H1 (cell line): ENCODE measurements at regions not wholly inside any gene's neighbourhood (a gene's known extent, or its start where the extent isn't known, plus 50 kb on each side); places are given as distances from the start of the nearest gene placed in this dataset.

Source experiments
- CTCF ChIA-PET: fragments of 300-600 bp; sonication (Branson Sonifier 250); formaldehyde crosslinking; loops from one replicate; lab custom pipeline; 2021; ENCODE audit not compliant: partially characterized antibody; lab: Charles Lee
- POLR2A ChIA-PET: fragments of 300-600 bp; sonication (Branson Sonifier 250); formaldehyde crosslinking; loops from one replicate; lab custom pipeline; 2021; ENCODE audit warnings: inconsistent platforms; ENCODE audit not compliant: partially characterized antibody; lab: Charles Lee
- DNase-seq, 2 experiments: peaks; one replicate each; pipeline versions ENCODE4 v3.0.0 to v3.0.0-alpha.2; 2010 to 2022; ENCODE audit warnings: low spot score in 2 of 2, low read depth in 1 of 2, mixed read lengths in 1 of 2
- FAIRE-seq: peaks from 2 replicates; lab custom pipeline; 2011; peaks lifted over from hg19 to GRCh38; lab: Jason Lieb, UNC
- H2AFZ ChIP-seq: 2 replicates; pipeline ENCODE4 v1.8.1; 2012; ENCODE audit warnings: low read length, inconsistent platforms
- H2AK5ac ChIP-seq: 2 replicates; pipeline ENCODE4 v1.6.1; 2013; ENCODE audit warnings: low read depth, low read length
- H2BK120ac ChIP-seq: replicated peaks from 2 replicates; pipeline ENCODE3; 2013; ENCODE audit warnings: low read depth, low read length, inconsistent platforms
- H2BK12ac ChIP-seq: 2 replicates; pipeline ENCODE4 v1.6.1; 2013; ENCODE audit warnings: low read depth, low read length
- H2BK15ac ChIP-seq: 2 replicates; pipeline ENCODE4 v1.6.1; 2013; ENCODE audit warnings: low read length
- H2BK20ac ChIP-seq: 2 replicates; pipeline ENCODE4 v1.6.1; 2013; ENCODE audit warnings: low read length
- H2BK5ac ChIP-seq: 2 replicates; pipeline ENCODE4 v1.6.1; 2013; ENCODE audit warnings: low read depth, low read length
- H3K14ac ChIP-seq: 2 replicates; pipeline ENCODE4 v1.6.1; 2013; ENCODE audit warnings: inconsistent platforms; ENCODE audit not compliant: insufficient read length
- H3K18ac ChIP-seq: 2 replicates; pipeline ENCODE4 v1.6.1; 2013; ENCODE audit warnings: low read length; ENCODE audit errors: extremely low read depth
- H3K23ac ChIP-seq: 2 replicates; pipeline ENCODE4 v1.6.1; 2013; ENCODE audit warnings: inconsistent platforms; ENCODE audit not compliant: insufficient read length
- H3K23me2 ChIP-seq: 2 replicates; pipeline ENCODE4 v1.6.1; 2013; ENCODE audit warnings: low read depth, low read length
- H3K27ac ChIP-seq: 2 replicates; pipeline ENCODE4 v1.6.1; 2011; ENCODE audit warnings: low read depth, low read length, inconsistent platforms
- H3K27me3 ChIP-seq, 4 experiments: replicated peaks in 1 of 4; 1 replicate in 1 of 4; 2 replicates in 3 of 4; pipeline versions ENCODE4 v1.6.1 to v1.8.1; 2011 to 2013; ENCODE audit warnings: low read length in 3 of 4, mild to moderate bottlenecking in 3 of 4, inconsistent platforms in 2 of 4, mixed read lengths in 2 of 4, moderate library complexity in 1 of 4; ENCODE audit not compliant: control insufficient read depth in 3 of 4, insufficient read depth in 3 of 4; ENCODE audit errors: extremely low read depth in 1 of 4
- H3K36me3 ChIP-seq, 4 experiments: 2 replicates each; pipeline versions ENCODE4 v1.6.1 to v1.8.1; 2011 to 2013; ENCODE audit warnings: mild to moderate bottlenecking in 4 of 4, low read length in 3 of 4, moderate library complexity in 2 of 4, control low read depth in 1 of 4, inconsistent platforms in 1 of 4; ENCODE audit not compliant: insufficient read depth in 4 of 4, control insufficient read depth in 2 of 4
- H3K4ac ChIP-seq: replicated peaks from 2 replicates; pipeline ENCODE3; 2013; ENCODE audit warnings: low read length, low read depth, mixed read lengths, inconsistent platforms; ENCODE audit not compliant: insufficient read length
- H3K4me1 ChIP-seq, 4 experiments: replicated peaks in 1 of 4; 1 replicate in 1 of 4; 2 replicates in 3 of 4; pipeline versions ENCODE4 v1.6.1 to v1.8.1; 2011 to 2013; ENCODE audit warnings: low read length in 3 of 4, inconsistent platforms in 2 of 4, mixed read lengths in 1 of 4; ENCODE audit not compliant: insufficient read depth in 4 of 4, control insufficient read depth in 3 of 4
- H3K4me2 ChIP-seq, 2 experiments: 2 replicates each; pipeline versions ENCODE4 v1.6.1 to v1.8.1; 2011 to 2013; ENCODE audit warnings: low read depth in 2 of 2, low read length in 2 of 2, control low read depth in 1 of 2, inconsistent platforms in 1 of 2, mild to moderate bottlenecking in 1 of 2; ENCODE audit not compliant: insufficient read depth in 1 of 2
- H3K4me3 ChIP-seq, 4 experiments: fragments of 200-600, 300-600 bp in 1 of 4; sonication (generic), shearing (Covaris generic), sonication (Bioruptor Twin) in 1 of 4; 2 replicates each; pipeline versions ENCODE4 v1.5.1 to v1.8.1; 2011 to 2016; ENCODE audit warnings: low read length in 4 of 4, low read depth in 3 of 4, control low read depth in 2 of 4, inconsistent platforms in 2 of 4, mild to moderate bottlenecking in 2 of 4, mixed read lengths in 1 of 4, moderate library complexity in 1 of 4; ENCODE audit not compliant: insufficient read depth in 2 of 4; ENCODE audit errors: extremely low read depth in 1 of 4
- H3K56ac ChIP-seq: replicated peaks from 2 replicates; pipeline ENCODE3; 2013; ENCODE audit warnings: low read depth, mild to moderate bottlenecking, mixed read lengths, low read length, inconsistent platforms; ENCODE audit not compliant: insufficient read length
- H3K79me1 ChIP-seq: 2 replicates; pipeline ENCODE4 v1.6.1; 2013; ENCODE audit warnings: low read depth, low read length, control low read depth
- H3K79me2 ChIP-seq, 2 experiments: 2 replicates each; pipeline versions ENCODE4 v1.6.1 to v1.8.1; 2012 to 2013; ENCODE audit warnings: low read length in 2 of 2, mild to moderate bottlenecking in 2 of 2, inconsistent platforms in 1 of 2; ENCODE audit not compliant: insufficient read depth in 2 of 2, control insufficient read depth in 1 of 2
- H3K9ac ChIP-seq, 4 experiments: replicated peaks in 1 of 4; 1 replicate in 1 of 4; 2 replicates in 3 of 4; pipeline versions ENCODE4 v1.6.1 to v1.8.1; 2011 to 2013; ENCODE audit warnings: low read depth in 3 of 4, low read length in 3 of 4, control low read depth in 2 of 4, mild to moderate bottlenecking in 2 of 4, moderate library complexity in 2 of 4, inconsistent platforms in 1 of 4; ENCODE audit errors: extremely low read depth in 1 of 4
- H3K9me3 ChIP-seq, 2 experiments: 2 replicates each; pipeline versions ENCODE4 v1.6.1 to v1.8.1; 2012 to 2013; ENCODE audit warnings: mild to moderate bottlenecking in 2 of 2, moderate library complexity in 2 of 2, control low read depth in 1 of 2, inconsistent platforms in 1 of 2, low read depth in 1 of 2, low read length in 1 of 2, mixed read lengths in 1 of 2; ENCODE audit not compliant: insufficient read depth in 2 of 2
- H4K20me1 ChIP-seq, 2 experiments: replicated peaks in 1 of 2; 2 replicates each; pipeline versions ENCODE3 to v1.8.1; 2011 to 2013; ENCODE audit warnings: inconsistent platforms in 2 of 2, low read length in 2 of 2, mild to moderate bottlenecking in 1 of 2; ENCODE audit not compliant: insufficient read depth in 2 of 2, control insufficient read depth in 1 of 2
- H4K5ac ChIP-seq: 2 replicates; pipeline ENCODE4 v1.6.1; 2013; ENCODE audit warnings: low read length, low read depth, mixed read lengths, inconsistent platforms; ENCODE audit not compliant: insufficient read length
- H4K8ac ChIP-seq: 2 replicates; pipeline ENCODE4 v1.8.0; 2013; ENCODE audit warnings: mild to moderate bottlenecking, moderate library complexity, low read length, inconsistent platforms; ENCODE audit not compliant: insufficient read depth; ENCODE audit errors: extremely low read depth
- H4K91ac ChIP-seq: replicated peaks from 2 replicates; pipeline ENCODE3; 2013; ENCODE audit warnings: low read length, mixed read lengths, inconsistent platforms; ENCODE audit not compliant: insufficient read length
- BCL11A ChIP-seq, 2 experiments: IDR thresholded peaks; one replicate each; pipeline ENCODE4 v1.6.1; 2011; ENCODE audit warnings: low read depth in 2 of 2, low read length in 2 of 2, mild to moderate bottlenecking in 2 of 2
- CBX5 ChIP-seq: fragments of 300-800, 300-1000 bp; sonication (generic); IDR thresholded peaks from 2 replicates; pipeline ENCODE4 v1.7.1; 2016; ENCODE audit warnings: antibody characterized with exemption, low read length, low read depth
- CREB1 ChIP-seq: IDR thresholded peaks from 2 replicates; pipeline ENCODE4 v1.6.1; 2012; ENCODE audit warnings: inconsistent platforms
- CTBP2 ChIP-seq: IDR thresholded peaks from 2 replicates; pipeline ENCODE4 v1.7.0; 2011; ENCODE audit warnings: borderline replicate concordance, mild to moderate bottlenecking, moderate library complexity, mixed read lengths, low read length; ENCODE audit not compliant: insufficient read depth, insufficient read length
- EP300 ChIP-seq, 2 experiments: IDR thresholded peaks; 1 replicate in 1 of 2; 2 replicates in 1 of 2; pipeline ENCODE4 v1.6.1; 2011 to 2012; ENCODE audit warnings: low read depth in 2 of 2, low read length in 2 of 2, mild to moderate bottlenecking in 2 of 2, borderline replicate concordance in 1 of 2, inconsistent platforms in 1 of 2, moderate library complexity in 1 of 2
- EZH2 ChIP-seq: fragments of 200-600 bp; sonication (generic); IDR thresholded peaks from 2 replicates; pipeline ENCODE4 v1.7.1; 2012; ENCODE audit warnings: low read depth, mild to moderate bottlenecking, moderate library complexity, low read length, inconsistent platforms; ENCODE audit not compliant: severe bottlenecking
- GTF2F1 ChIP-seq: IDR thresholded peaks from 2 replicates; pipeline ENCODE4 v1.6.1; 2012; ENCODE audit warnings: low read depth, low read length, improper control_type of control experiment, borderline replicate concordance
- KDM5A ChIP-seq: fragments of 200-600 bp; IDR thresholded peaks from 2 replicates; pipeline ENCODE4 v1.7.1; 2012; ENCODE audit warnings: mild to moderate bottlenecking, low read length, inconsistent platforms, mixed read lengths
- NRF1 ChIP-seq: IDR thresholded peaks from 2 replicates; pipeline ENCODE4 v1.6.1; 2011; ENCODE audit warnings: mild to moderate bottlenecking, low read depth, low read length, improper control_type of control experiment
- SIN3A ChIP-seq, 2 experiments: IDR thresholded peaks in 1 of 2; conservative IDR thresholded peaks in 1 of 2; 2 replicates each; pipeline ENCODE4 v1.6.1; 2011 to 2012; ENCODE audit warnings: low read length in 2 of 2, improper control_type of control experiment in 1 of 2, low read depth in 1 of 2, mild to moderate bottlenecking in 1 of 2
- SP2 ChIP-seq: IDR thresholded peaks from 2 replicates; pipeline ENCODE4 v1.6.1; 2012; ENCODE audit warnings: mild to moderate bottlenecking, low read length, inconsistent platforms
- SP4 ChIP-seq: IDR thresholded peaks from 2 replicates; pipeline ENCODE4 v1.6.1; 2012; ENCODE audit warnings: low read length, inconsistent platforms
- SRF ChIP-seq: IDR thresholded peaks from 2 replicates; pipeline ENCODE4 v1.6.1; 2011; ENCODE audit warnings: mild to moderate bottlenecking, low read depth, low read length, moderate library complexity
- TCF12 ChIP-seq: IDR thresholded peaks from 2 replicates; pipeline ENCODE4 v1.6.1; 2011; ENCODE audit warnings: low read depth, mild to moderate bottlenecking, low read length
- YY1 ChIP-seq: IDR thresholded peaks from 2 replicates; pipeline ENCODE4 v1.6.1; 2011; ENCODE audit warnings: low read depth, mild to moderate bottlenecking, low read length
- ZNF274 ChIP-seq: IDR thresholded peaks from 2 replicates; pipeline ENCODE4 v1.7.0; 2012; ENCODE audit warnings: low read length, borderline replicate concordance; ENCODE audit errors: extremely low read depth
- WGBS, 2 experiments: shearing (Covaris generic) in 1 of 2; methylation state at CpG; one replicate each; pipeline versions ENCODE4 v1.1.6 to v1.1.7; 2013 to 2015; ENCODE audit warnings: low lambda C conversion rate in 2 of 2, mixed read lengths in 2 of 2, inconsistent platforms in 1 of 2, low coverage in 1 of 2, missing lambda C conversion rate in 1 of 2; ENCODE audit not compliant: insufficient replicate concordance in 2 of 2, insufficient coverage in 1 of 2, insufficient read length in 1 of 2; ENCODE audit errors: extremely low coverage in 1 of 2, missing lambda C conversion rate in 1 of 2; 5-methylcytosine and 5-hydroxymethylcytosine counted together

GRCh38 chr12:34223640-34224039, 201.3 kb downstream of the ALG10 start:
- no peak overlapping the region for H2AFZ ChIP-seq
- no peak overlapping the region for H3K23ac ChIP-seq
- no peak overlapping the region for H4K91ac ChIP-seq
- H3K36me3 ChIP-seq, result no peaks in the 10 kb centered on the region
- no peaks in the 10 kb centered on the region for H3K4me1 ChIP-seq
- H2BK20ac ChIP-seq, result no peak overlapping the region
- H2BK12ac ChIP-seq, result no peak overlapping the region
- no peak overlapping the region for H2AK5ac ChIP-seq
- no peak overlapping the region for H3K4me3 ChIP-seq
- H2BK15ac ChIP-seq, result no peak overlapping the region
- CTCF ChIA-PET, result interaction anchor here (1.6 kb wide), 1 partner anchor 101 kb away, joined by 6 read pairs; no protein-coding TSS in a partner anchor
- H3K9ac ChIP-seq, result no peak overlapping the region
- no peak overlapping the region for H3K56ac ChIP-seq
- peaks cover 44 to 74% of the 10 kb centered on the region in 2 experiments for H3K9me3 ChIP-seq
- no peak overlapping the region for H3K14ac ChIP-seq
- H4K20me1 ChIP-seq, result no peaks in the 10 kb centered on the region
- no peaks in the 10 kb centered on the region for H3K79me2 ChIP-seq
- no peak overlapping the region for H2BK5ac ChIP-seq
- no peak for DNase-seq
- FAIRE-seq, result no peak
- no peak overlapping the region for H3K18ac ChIP-seq
- H3K23me2 ChIP-seq, result no peaks in the 10 kb centered on the region
- H4K5ac ChIP-seq, result no peak overlapping the region
- POLR2A ChIA-PET, result no interaction called here
- no peak overlapping the region for H4K8ac ChIP-seq
- H3K27ac ChIP-seq, result no peak overlapping the region
- no peak overlapping the region for H3K4ac ChIP-seq
- H3K79me1 ChIP-seq, result no peaks in the 10 kb centered on the region
- H2BK120ac ChIP-seq, result no peak overlapping the region
- H3K4me2 ChIP-seq, result no peak overlapping the region
- no peaks in the 10 kb centered on the region for H3K27me3 ChIP-seq
- 77% methylated on average over 3 of the region's 3 CpGs; no CpG with 5 or more reads in 1 of the 2 experiments for WGBS, 2 experiments
- TF ChIP-seq SIN3A (conservative IDR thresholded peaks at IDR 0.05 in 1 of 2, IDR thresholded peaks at IDR 0.05 in 1 of 2; ENCODE audit: low read depth in 1 of 2, low read length in 2 of 2) (no peak), BCL11A (IDR thresholded peaks at IDR 0.05; ENCODE audit: low read depth in 2 of 2, low read length in 2 of 2) (no peak), EP300 (IDR thresholded peaks at IDR 0.05; ENCODE audit: borderline replicate concordance in 1 of 2, low read depth in 2 of 2, low read length in 2 of 2) (no peak), CTBP2 (no peak), TCF12 (no peak), SP2 (no peak), EZH2 (no peak), SRF (no peak), CREB1 (no peak), ZNF274 (no peak), SP4 (no peak), CBX5 (no peak), NRF1 (no peak), GTF2F1 (no peak), YY1 (no peak), KDM5A (no peak)
